SK-N-MC (cell line): ENCODE measurements at regions not wholly inside any gene's neighbourhood (a gene's known extent, or its start where the extent isn't known, plus 50 kb on each side); places are given as distances from the start of the nearest gene placed in this dataset.

Experiments
- EZH2 ChIP-seq: fragments of 200-600 bp; sonication (generic); IDR thresholded peaks from one replicate; pipeline ENCODE4 v1.6.1; 2017; ENCODE audit warnings: antibody characterized with exemption
- FOXP2 ChIP-seq: optimal IDR thresholded peaks from 2 replicates; pipeline ENCODE3; 2011; ENCODE audit warnings: mild to moderate bottlenecking, moderate library complexity; ENCODE audit not compliant: insufficient read depth; ENCODE audit errors: extremely low read length, control extremely low read depth
- POLR2AphosphoS5 ChIP-seq: IDR thresholded peaks from 2 replicates; pipeline ENCODE4 v1.6.1; 2012; ENCODE audit warnings: mild to moderate bottlenecking, low read depth, low read length, borderline replicate concordance

DNA sequence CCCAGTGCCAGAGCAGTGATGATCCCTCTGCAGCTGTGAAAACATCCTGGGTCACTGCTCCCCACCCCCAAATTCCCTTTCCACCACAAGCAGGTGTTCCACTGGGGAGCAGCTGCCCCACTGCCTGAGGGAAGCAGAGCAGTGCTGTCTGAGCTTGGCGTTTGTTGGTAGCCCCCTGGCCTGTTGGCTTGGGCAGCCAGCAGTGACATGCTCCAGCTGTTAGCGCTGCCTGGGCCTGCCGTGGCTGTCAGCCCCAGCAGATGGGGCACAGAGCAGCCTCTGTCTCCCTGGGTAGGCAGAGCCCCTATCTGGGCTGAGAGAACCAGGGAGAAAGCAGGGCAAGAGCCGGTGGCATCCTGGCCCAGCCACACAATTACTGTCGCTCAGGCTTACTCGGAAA, 247.7 kb downstream of the GLI2 start:
- TF ChIP-seq POLR2AphosphoS5 = no peak
- no peak for TF ChIP-seq EZH2
- no peak for TF ChIP-seq FOXP2
